HG03159 (cell line): ENCODE measurements at regions not wholly inside any gene's neighbourhood (a gene's known extent, or its start where the extent isn't known, plus 50 kb on each side); places are given as distances from the start of the nearest gene placed in this dataset.
"Not testable (repeated sequence)": the region's sequence is repeated elsewhere in the genome, so short reads cannot be mapped to it uniquely, and the experiment has no call there.

Source experiments
- ATAC-seq: cut with Tn5 transposase; IDR thresholded peaks from one replicate; pipeline ENCODE4 v1.9.1; 2021; ENCODE audit warnings: mild to moderate bottlenecking, moderate library complexity; ENCODE audit not compliant: unreplicated experiment

GRCh38 chr1:233473549-233474204, 140.2 kb upstream of the KCNK1 start:
- no peak for ATAC-seq

DNA sequence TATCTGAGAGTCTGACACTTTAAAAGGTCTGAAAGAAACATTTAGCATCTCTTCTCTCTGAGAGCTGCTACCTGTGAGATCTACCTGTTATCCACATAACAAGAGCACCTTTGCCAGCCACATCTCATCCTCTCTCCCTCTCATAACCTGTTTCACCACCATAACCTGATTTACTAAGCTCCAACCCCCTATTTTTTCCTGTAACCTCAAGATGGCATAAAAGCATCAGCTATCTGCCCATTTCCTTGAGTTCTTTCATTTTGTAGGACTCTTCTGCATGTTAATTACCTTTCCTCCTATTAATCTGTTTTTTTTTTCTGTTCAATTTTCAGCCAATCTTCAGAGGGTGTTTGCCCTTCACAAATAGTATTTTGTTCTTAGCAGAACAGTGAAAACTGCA, 136.5 kb upstream of the KCNK1 start:
- ATAC-seq: no peak

GRCh38 chr1:233478611-233479010, 135.3 kb upstream of the KCNK1 start:
- no peak for ATAC-seq

GRCh38 chr1:233479110-233479890, 134.6 kb upstream of the KCNK1 start:
- ATAC-seq: no peak

DNA sequence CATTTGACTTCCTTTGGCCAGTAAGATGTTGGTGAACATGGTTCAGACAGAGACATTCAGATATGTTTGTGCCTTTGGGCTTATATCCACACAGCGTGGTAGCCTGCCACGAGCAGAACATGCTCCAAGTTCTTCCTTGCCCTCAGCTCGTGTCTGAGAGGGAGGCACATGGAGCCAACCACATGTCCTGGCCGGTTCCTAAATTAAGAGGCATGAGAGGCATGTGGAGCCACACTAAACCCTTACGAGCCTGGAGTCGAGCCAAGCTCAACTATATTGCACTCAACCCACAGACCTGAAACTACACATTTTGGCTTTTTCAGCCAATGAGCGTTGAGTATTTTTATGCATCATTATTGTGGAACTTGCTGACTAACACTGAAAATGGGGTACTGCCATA, 133.7 kb upstream of the KCNK1 start:
- no peak for ATAC-seq

DNA sequence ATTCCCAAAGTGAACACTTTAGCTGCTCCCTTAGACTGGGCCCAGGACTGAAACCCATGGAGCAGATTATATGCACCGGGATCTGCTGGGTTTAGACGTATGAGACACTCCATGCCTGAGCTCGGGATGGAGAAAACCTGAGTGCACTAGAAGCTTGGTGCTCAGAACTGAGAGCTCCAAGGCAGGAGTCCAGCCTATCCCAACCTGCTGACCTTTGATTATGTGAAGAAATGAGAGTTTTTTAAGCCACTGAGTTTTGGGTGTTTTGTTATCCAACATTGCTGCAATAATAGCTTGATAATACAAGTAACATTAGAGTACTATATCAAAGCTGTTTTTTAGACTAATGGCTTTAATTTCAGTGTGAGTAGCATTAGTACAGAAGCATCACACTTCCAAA, 131.5 kb upstream of the KCNK1 start:
- ATAC-seq: no peak

DNA sequence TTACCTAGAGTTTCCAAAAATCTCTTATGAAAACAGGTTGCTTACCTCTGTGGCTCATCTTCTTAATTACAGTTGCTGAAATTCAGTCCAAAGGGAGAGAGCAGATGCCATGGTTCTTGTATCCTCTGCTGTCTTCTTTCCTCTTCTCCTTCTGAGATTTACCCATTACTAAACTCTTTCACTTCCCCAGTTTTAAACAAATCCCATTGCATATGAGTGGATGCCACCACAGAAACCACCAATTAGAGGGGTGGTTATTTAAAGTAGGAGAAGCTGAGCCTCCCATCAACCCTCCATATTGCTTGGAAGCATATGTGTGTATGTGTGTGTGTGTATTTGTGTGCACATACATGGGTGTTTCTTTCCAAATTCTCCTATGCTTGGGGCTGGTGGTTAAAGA, 128.5 kb upstream of the KCNK1 start:
- ATAC-seq: no peak

DNA sequence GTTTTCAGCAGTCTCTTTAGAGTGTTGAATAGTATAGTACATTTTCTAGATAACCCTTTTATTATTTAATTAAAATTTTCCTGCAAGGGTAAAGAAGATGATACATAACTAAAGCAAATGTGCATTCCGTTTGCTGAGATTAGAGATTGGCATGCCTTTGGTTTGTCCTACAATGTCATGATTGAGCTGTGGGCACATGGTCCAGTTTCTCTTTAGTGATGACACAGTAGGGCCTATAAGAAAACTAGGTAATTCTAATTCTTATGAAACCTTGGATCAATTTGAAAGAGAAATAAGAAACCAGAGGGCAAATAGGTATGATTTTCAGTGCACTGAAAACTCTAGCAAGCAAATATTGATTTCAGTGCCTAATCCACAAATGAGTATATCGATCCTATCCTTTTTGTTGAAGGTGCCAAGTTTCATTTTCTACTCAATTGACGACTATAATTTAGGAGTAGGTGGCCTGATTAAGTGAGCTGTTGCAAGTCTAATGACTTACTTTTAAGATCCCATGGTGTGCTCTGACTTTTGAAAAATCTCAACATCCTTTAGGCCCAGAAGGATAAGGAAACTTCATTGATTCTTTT, 128.0 kb upstream of the KCNK1 start:
- no peak for ATAC-seq

DNA sequence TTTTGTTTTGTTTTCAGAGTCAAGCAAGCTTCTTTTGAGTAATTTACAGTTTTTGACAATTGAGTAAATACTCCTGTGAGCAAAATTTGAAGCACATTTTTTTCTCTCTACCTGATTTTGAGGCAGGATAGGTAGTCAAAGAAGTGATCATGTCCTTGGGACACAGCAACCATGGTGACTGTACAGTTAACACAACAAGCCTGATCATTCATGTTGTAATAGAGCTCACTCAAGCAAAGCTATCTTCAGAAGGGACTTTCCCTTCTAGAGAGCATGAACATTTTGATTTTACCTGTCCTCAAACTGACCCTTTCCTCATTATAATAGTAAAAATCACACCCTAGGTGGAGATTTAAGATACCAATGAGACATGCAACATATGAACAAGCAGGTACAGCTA, 126.5 kb upstream of the KCNK1 start:
- ATAC-seq: no peak

GRCh38 chr1:233489411-233489810, 124.5 kb upstream of the KCNK1 start:
- no peak for ATAC-seq

DNA sequence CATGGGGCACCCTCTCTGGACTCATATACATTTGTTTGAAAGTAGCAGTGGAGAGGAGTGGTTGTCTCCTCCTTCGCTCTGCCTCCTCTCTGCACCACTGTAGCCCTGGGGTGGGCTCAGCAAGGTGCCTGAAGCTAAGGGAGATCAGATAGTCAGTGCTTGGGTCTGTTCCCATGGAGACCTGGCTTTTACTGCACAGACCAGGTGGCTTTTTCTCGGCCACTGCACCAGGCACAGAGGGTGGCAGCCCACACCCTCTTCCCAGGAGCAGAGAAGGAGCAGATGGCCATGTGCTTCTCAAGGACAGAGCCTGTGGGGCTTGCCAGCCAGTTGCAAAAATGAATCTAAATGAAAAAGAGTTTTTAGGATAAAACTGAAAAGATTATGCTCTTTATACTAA, 123.4 kb upstream of the KCNK1 start:
- no peak for ATAC-seq

GRCh38 chr1:233491953-233492620, 121.8 kb upstream of the KCNK1 start:
- ATAC-seq: no peak

DNA sequence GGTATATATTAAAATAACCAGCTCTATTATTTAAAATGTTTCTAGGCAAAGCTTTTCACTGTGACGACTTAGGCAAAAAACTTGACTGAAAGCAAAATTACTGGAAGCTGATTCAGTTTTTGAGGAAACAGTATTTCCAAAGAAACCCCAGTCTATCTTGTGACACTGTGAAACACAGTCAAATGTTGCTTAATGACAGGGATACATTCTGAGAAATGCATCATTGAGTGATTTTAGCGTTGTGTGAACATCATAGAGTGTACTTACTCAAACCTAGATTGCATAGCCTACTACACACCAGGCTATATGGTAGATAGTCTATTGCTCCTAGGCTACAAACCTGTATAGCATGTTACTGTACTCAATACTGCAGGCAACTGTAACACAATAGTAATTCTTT, 116.9 kb upstream of the KCNK1 start:
- ATAC-seq: no peak

DNA sequence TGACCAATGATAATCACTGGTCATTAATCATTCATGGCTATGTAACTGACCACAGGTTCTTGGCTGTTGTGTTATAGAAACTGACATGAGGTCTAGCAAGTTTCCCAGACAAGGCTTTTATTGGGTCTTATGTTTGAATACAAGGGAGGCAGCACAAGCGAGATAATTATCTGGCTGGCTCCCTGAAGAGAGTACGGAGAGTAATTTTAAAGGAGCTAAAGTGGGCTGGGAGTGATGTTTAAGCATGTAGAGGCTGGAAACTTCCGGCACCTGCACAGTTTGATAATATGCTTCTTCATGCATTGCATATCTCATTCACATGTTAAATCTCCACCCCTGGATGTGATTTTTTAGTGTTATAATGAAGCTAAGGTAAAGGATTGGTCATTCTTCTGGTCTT, 116.2 kb upstream of the KCNK1 start:
- ATAC-seq: no peak

DNA sequence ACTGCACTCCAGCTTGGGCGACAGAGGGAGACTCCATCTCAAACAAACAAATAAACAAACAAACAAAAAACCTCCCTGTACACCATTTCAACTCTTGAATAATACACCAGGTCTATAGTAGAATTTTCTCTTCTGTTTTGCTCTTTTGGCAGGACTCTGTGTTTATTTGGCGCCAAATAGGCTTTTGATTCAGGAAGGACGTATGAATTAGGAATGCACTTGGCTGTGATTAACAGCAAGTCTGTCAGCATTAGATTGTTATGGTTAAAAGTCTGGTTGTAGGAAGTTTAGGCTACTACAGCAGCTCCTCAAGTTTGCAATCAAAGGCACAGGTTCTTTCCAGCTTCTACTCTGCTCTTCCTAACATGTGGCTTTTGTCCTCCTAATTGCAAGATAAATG, 113.8 kb upstream of the KCNK1 start:
- no peak for ATAC-seq

GRCh38 chr1:233503366-233503954, 110.4 kb upstream of the KCNK1 start:
- ATAC-seq: no peak

GRCh38 chr1:233505130-233505529, 108.8 kb upstream of the KCNK1 start:
- ATAC-seq: no peak

GRCh38 chr1:233505889-233506288, 108.0 kb upstream of the KCNK1 start:
- not testable (repeated sequence) for ATAC-seq

DNA sequence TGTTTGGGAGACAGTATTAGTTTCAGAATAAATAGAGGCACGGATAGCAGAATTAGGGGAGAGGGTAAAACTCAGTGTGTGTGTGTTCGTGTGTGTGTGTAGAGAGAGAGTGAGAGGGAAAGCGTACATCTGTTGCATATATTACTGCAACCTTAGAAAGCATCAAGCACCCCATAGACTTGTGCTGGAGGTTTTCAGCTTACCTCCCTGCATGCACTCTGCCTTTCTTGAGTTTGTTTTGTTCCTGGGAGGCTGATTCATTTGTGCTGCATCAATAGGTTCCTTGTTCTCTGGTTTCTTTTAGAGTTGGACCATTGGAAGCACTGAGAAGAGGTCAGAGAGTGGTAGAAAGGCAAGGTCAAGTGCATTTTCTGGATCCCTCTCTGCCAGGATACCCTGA, 104.4 kb upstream of the KCNK1 start:
- ATAC-seq: no peak

GRCh38 chr1:233512538-233512937, 101.4 kb upstream of the KCNK1 start:
- ATAC-seq: no peak

DNA sequence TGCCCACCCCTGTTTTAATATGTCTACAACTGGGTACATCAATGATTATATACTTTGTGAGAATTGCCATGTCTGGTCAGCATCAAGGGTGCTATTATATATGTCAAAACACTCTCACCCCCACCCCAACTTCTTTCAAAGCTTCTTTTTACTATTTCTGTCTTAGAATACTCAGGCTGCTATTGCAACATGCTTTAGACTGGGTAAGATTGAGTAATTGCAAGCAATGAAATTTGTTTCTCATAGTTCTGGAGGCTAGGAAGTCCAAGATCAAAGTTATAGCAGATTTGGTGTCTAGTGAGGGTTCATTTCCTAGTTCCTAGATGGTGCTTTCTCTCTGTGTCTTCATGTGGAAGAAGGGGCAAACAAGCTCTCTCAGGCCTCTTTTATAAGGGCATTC, 100.5 kb upstream of the KCNK1 start:
- no peak for ATAC-seq
